ENCODE measurements at regions not wholly inside any gene's neighbourhood (a gene's known extent, or its start where the extent isn't known, plus 50 kb on each side); places are given as distances from the start of the nearest gene placed in this dataset.

GRCh38 chr5:56693220-56693579, 122.1 kb upstream of the MAP3K1 start:
- TF ChIP-seq EZH2 (IDR thresholded peaks at IDR 0.05; ENCODE audit: low read depth) = no peak
- TF ChIP-seq, protein P1, sequence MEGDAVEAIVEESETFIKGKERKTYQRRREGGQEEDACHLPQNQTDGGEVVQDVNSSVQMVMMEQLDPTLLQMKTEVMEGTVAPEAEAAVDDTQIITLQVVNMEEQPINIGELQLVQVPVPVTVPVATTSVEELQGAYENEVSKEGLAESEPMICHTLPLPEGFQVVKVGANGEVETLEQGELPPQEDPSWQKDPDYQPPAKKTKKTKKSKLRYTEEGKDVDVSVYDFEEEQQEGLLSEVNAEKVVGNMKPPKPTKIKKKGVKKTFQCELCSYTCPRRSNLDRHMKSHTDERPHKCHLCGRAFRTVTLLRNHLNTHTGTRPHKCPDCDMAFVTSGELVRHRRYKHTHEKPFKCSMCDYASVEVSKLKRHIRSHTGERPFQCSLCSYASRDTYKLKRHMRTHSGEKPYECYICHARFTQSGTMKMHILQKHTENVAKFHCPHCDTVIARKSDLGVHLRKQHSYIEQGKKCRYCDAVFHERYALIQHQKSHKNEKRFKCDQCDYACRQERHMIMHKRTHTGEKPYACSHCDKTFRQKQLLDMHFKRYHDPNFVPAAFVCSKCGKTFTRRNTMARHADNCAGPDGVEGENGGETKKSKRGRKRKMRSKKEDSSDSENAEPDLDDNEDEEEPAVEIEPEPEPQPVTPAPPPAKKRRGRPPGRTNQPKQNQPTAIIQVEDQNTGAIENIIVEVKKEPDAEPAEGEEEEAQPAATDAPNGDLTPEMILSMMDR (conservative IDR thresholded peaks at IDR 0.05) = no peak

Data from PC-9 (cell line).